DMS 273 treated with DMSO at 0.1 percent for 48 hours (cell line): ENCODE measurements at regions not wholly inside any gene's neighbourhood (a gene's known extent, or its start where the extent isn't known, plus 50 kb on each side); places are given as distances from the start of the nearest gene placed in this dataset.
"Not testable (repeated sequence)": the region's sequence is repeated elsewhere in the genome, so short reads cannot be mapped to it uniquely, and the experiment has no call there.

ENCODE experiments used
- DNase-seq: peaks from one replicate; lab custom pipeline; 2025; lab: John Stamatoyannopoulos, UW

- no peak for DNase-seq
These were observed 147.9 kb downstream of the HAO1 start for GRCh38 chr20:7792150-7792869.

GRCh38 chr20:7798176-7798575 is 142.1 kb downstream of the HAO1 start:
- no peak for DNase-seq

DNA sequence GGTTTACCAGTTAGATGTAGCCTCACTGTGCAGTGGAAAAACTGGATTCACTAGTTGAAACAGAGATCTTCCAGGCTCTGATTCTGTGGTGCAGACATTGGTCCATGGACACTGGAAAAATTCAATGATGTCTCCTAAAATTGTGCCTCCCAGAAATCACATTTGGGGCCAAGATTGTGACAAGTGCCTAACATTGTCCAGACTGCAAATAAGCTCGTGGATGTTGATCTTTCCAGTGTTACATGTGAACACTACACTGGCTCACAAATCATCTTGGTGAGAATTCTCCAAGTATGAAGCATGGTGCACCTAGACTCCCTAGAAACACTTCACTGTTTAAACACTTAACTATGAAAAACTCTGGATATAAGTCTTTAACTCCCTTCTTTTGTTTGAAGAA is 140.4 kb downstream of the HAO1 start:
- DNase-seq: no peak

GRCh38 chr20:7803411-7804151 is 136.7 kb downstream of the HAO1 start:
- DNase-seq: not testable (repeated sequence)

DNA sequence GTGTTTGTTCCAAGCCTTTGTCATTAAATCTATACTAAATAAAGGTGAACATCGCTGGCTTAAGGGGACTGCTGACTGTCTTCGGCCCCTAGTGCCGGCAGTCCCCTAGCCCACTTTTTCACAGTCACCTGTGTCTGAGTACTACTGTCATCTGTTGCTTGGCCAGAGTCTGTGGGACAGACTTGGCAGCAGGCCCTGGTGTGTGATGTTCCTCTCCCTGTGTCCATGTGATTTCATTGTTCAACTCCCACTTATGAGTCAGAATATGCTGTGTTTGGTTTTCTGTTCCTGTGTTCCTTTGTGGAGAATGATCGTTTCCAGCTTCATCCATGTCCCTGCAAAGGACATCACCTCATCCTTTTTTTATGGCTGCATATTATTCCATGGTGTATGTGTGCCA is 133.4 kb downstream of the HAO1 start:
- DNase-seq: no peak

GRCh38 chr20:7817286-7817685 is 123.0 kb downstream of the HAO1 start:
- no peak for DNase-seq

- no peak for DNase-seq
These were observed 121.8 kb downstream of the HAO1 start for GRCh38 chr20:7818477-7818876.

GRCh38 chr20:7820897-7821296 is 119.4 kb downstream of the HAO1 start:
- no peak for DNase-seq

DNA sequence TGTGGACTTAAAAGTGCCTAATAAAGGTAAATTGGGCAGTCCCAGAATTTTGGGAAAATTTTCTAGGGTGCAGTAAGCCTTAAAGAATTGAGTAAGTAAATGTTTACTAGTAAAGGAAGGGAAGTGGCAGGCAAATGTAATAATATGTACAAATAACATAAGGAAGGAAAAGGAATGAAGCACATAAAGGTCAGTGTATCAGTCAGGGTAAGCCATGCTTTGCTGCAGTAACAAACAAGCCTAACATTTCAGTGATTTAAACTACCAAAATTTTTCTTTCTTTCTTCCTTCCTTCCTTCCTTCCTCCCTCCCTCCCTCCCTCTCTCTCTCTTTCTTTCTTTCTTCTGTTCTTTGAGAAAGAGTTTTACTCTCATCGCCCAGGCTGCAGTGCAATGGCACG is 117.5 kb downstream of the HAO1 start:
- no peak for DNase-seq

DNA sequence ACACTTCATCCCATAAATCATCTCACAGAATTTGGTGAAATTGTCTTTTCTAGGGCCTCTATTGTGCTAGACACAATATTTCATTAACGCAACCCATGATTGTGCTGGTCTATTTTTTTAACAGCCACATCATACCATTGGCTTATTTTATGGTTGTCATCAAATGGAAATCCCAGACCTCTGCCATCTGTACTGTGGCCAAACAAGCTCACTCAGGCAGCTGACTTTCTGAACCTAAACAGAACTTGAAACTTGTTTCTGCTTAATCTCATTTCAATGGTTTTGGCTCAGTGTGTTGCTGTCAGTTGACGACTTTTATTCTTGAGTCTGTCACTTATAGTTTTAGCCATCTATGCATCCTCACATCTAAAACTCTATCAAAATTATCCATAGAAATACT is 111.8 kb downstream of the HAO1 start:
- DNase-seq: no peak

GRCh38 chr20:7829031-7829430 is 111.2 kb downstream of the HAO1 start:
- DNase-seq: no peak

DNA sequence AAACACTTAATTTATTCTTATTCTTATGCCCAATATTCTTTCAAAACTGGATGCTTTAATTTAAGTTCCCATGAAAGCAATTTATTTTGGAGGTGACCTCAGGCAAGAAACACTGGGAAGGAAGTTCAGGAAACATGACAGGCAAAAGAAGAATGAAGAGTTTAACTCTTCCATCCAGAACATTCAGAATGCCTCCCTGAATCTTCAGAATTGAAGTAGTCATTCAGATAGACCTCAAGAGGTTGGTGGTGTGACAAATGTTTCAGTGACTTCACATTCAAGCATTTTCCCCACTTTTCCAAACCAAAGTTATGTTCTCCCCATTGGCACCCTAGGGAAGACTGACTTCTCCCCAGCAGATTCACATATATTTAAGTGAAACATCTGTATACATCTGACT is 110.5 kb downstream of the HAO1 start:
- no peak for DNase-seq
